ENCODE measurements at regions not wholly inside any gene's neighbourhood (a gene's known extent, or its start where the extent isn't known, plus 50 kb on each side); places are given as distances from the start of the nearest gene placed in this dataset.

DNA sequence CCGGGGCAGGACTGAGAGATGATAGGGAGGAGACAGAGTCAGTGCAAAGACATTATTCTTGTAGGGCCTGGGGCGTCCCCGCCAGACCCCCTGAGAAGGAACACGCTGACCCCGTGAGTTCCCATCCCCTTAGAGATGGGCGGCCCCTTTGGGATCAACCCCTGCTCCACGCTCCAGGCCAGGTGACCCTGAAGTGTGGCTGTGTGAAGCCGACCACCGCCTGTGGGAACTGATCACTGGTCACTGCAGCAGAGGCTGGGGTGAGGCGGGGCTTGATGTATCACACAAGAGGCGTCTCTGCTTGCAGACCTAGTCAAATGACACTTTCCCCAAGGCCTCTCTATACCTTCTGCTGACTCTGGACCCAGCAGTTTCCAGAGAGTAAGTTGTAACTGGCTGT, 157.4 kb upstream of the TWIST2 start:
- TF ChIP-seq, protein P1, sequence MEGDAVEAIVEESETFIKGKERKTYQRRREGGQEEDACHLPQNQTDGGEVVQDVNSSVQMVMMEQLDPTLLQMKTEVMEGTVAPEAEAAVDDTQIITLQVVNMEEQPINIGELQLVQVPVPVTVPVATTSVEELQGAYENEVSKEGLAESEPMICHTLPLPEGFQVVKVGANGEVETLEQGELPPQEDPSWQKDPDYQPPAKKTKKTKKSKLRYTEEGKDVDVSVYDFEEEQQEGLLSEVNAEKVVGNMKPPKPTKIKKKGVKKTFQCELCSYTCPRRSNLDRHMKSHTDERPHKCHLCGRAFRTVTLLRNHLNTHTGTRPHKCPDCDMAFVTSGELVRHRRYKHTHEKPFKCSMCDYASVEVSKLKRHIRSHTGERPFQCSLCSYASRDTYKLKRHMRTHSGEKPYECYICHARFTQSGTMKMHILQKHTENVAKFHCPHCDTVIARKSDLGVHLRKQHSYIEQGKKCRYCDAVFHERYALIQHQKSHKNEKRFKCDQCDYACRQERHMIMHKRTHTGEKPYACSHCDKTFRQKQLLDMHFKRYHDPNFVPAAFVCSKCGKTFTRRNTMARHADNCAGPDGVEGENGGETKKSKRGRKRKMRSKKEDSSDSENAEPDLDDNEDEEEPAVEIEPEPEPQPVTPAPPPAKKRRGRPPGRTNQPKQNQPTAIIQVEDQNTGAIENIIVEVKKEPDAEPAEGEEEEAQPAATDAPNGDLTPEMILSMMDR (IDR thresholded peaks at IDR 0.05): no peak
- no peak for TF ChIP-seq POLR2A (IDR thresholded peaks at IDR 0.05)
